Kidney epithelial cell (primary cell): ENCODE measurements at regions not wholly inside any gene's neighbourhood (a gene's known extent, or its start where the extent isn't known, plus 50 kb on each side); places are given as distances from the start of the nearest gene placed in this dataset.

Experiments used
- DNase-seq: peaks from one replicate; pipeline ENCODE4 v3.0.0-alpha.2; 2010; ENCODE audit warnings: low read depth
- H3K27me3 ChIP-seq: 2 replicates; pipeline ENCODE4 v1.6.0; 2011; ENCODE audit warnings: low read length; ENCODE audit not compliant: control insufficient read depth, insufficient read depth
- H3K36me3 ChIP-seq: 2 replicates; pipeline ENCODE4 v1.5.1; 2011; ENCODE audit warnings: low read length; ENCODE audit not compliant: control insufficient read depth, insufficient read depth
- H3K4me3 ChIP-seq: 2 replicates; pipeline ENCODE4 v1.5.1; 2011; ENCODE audit warnings: low read depth, mild to moderate bottlenecking, control low read depth, low read length
- TF ChIP-seq, protein P1 (sequence below): IDR thresholded peaks from 2 replicates; pipeline ENCODE4 v1.5.1; 2011; ENCODE audit warnings: mild to moderate bottlenecking, moderate library complexity, low read length, control low read depth, inconsistent platforms; ENCODE audit not compliant: insufficient read depth, poor library complexity, severe bottlenecking

DNA sequence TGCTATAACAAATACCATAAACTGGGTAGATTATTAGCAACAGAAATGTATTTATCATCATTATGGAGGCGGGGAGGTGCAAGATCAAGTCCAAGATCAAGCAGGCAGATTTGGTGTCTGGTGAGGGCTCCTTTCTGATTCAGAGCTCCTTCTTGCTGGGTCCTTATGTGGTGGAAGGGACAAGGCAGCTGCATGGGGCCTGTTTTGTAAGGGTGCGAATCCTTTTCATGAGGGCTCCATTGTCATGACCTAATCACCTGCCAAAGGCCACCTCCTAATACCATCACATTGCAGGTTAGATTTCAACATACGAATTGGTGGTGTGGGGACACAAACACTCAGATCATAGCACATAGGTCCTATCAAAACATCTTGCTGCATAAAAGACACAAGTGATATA is 84.4 kb upstream of the CCDC150 start:
- TF ChIP-seq, protein P1, sequence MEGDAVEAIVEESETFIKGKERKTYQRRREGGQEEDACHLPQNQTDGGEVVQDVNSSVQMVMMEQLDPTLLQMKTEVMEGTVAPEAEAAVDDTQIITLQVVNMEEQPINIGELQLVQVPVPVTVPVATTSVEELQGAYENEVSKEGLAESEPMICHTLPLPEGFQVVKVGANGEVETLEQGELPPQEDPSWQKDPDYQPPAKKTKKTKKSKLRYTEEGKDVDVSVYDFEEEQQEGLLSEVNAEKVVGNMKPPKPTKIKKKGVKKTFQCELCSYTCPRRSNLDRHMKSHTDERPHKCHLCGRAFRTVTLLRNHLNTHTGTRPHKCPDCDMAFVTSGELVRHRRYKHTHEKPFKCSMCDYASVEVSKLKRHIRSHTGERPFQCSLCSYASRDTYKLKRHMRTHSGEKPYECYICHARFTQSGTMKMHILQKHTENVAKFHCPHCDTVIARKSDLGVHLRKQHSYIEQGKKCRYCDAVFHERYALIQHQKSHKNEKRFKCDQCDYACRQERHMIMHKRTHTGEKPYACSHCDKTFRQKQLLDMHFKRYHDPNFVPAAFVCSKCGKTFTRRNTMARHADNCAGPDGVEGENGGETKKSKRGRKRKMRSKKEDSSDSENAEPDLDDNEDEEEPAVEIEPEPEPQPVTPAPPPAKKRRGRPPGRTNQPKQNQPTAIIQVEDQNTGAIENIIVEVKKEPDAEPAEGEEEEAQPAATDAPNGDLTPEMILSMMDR: no peak
- DNase-seq: no peak
- Histone ChIP-seq H3K27me3 (no peaks in the 10 kb centered on the region), H3K36me3 (no peaks in the 10 kb centered on the region), H3K4me3 (no peak overlapping the region)

GRCh38 chr2:196555726-196556125 is 83.8 kb upstream of the CCDC150 start:
- Histone ChIP-seq H3K4me3 (no peak overlapping the region), H3K27me3 (no peaks in the 10 kb centered on the region), H3K36me3 (no peaks in the 10 kb centered on the region)
- TF ChIP-seq, protein P1: no peak
- no peak for DNase-seq

GRCh38 chr2:196558497-196558896 is 81.0 kb upstream of the CCDC150 start:
- no peaks in the 10 kb centered on the region for H3K27me3 ChIP-seq
- TF ChIP-seq, protein P1: no peak
- DNase-seq: no peak

DNA sequence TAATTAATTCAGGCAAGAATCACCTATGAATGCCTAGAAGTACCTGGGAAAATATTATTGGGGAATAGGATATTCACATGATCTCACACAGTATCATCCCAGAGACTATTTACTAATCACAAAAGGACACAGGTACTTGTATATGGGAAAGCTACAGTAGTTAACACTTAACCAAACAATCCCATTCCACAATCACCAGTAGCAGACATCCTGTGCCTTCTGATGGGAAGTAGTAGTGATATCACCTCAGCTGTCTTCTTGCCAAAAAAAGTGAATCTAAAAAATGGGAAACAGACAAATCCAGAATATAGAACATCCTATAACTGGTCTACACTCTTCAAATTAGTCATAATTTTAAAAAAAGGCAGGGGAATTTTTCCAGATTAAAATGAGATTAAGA is 75.6 kb upstream of the CCDC150 start:
- no peaks in the 10 kb centered on the region for H3K36me3 ChIP-seq
- no peak overlapping the region for H3K4me3 ChIP-seq
- H3K27me3 ChIP-seq: no peaks in the 10 kb centered on the region
- DNase-seq: no peak
- TF ChIP-seq, protein P1: no peak

More at GRCh38 chr2:196558497-196558896, 81.0 kb upstream of the CCDC150 start:
- Histone ChIP-seq H3K4me3 (no peak overlapping the region), H3K36me3 (no peaks in the 10 kb centered on the region)

DNA sequence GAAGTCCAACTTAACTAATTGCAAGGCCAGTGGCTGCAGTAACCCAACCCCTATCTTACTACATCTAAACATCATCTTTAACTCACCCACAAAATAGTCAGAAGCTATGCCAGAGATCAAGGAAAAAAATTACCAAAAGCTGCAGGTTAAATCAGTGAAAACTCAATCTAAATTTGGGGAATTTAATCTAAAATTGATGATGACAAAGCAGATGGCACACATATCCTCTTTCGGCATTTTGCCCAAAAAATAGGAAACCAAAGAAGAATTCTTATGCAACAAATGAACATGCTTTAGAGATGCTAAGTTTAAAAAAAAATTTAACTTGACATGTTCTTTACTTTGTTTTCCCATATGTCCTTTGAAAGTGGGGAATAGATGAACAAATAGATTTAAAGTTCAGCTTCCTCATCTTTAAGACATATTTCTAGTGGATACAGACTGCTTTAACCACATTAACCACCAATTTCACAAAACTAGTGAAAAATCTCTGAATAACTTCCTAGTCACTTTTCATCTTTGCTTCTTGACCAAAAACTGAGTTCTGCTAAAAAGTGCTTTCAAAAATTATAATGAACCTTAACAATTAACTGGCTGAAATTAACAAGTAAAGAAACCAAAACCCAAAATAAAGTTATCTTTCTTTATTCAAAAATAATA is 74.3 kb upstream of the CCDC150 start:
- DNase-seq: no peak
- Histone ChIP-seq H3K27me3 (no peaks in the 10 kb centered on the region), H3K4me3 (no peak overlapping the region), H3K36me3 (no peaks in the 10 kb centered on the region)
- TF ChIP-seq, protein P1: no peak

- TF ChIP-seq, protein P1: no peak
- Histone ChIP-seq H3K27me3 (no peaks in the 10 kb centered on the region), H3K36me3 (no peaks in the 10 kb centered on the region), H3K4me3 (no peak overlapping the region)
- DNase-seq: no peak
Measured at GRCh38 chr2:196565982-196566381, 73.5 kb upstream of the CCDC150 start.
